Heart left ventricle (tissue), 13 donors: ENCODE measurements at regions not wholly inside any gene's neighbourhood (a gene's known extent, or its start where the extent isn't known, plus 50 kb on each side); places are given as distances from the start of the nearest gene placed in this dataset.

Experiments used
- POLR2A ChIP-seq, 2 donors: fragments of 450-650 bp; IDR thresholded peaks; one replicate each; pipeline ENCODE4 v1.6.1; 2017; ENCODE audit warnings: antibody characterized with exemption in 2 of 2, mild to moderate bottlenecking in 2 of 2, moderate library complexity in 2 of 2
- TF ChIP-seq, protein P1 (sequence below), 12 donors: fragments of 200-600 bp; sonication (generic) in 4 of 12; IDR thresholded peaks; one replicate each; pipeline versions ENCODE4 v1.5.0 to v1.8.0; 2018 to 2022; ENCODE audit warnings: antibody characterized with exemption in 12 of 12, mild to moderate bottlenecking in 5 of 12
- donor health status: ischemic (EF 13 %, LVEDD 7.1; RV severe dilation, severe dysfunction).
- donor health status: DM: no; HTN: yes; CAD: no.
- donor health status: DM: no; HTN: no; CAD: no.
- donor health status: ischemic (EF 25% LVEDD 6.9; RV normal size, moderate dysfunction).
- donor health status: ischemic (EF 25% LVEDD 5.7; RV mildly dilated, moderate dysfunction).
- donor health status: ischemic (EF 35%, LVEDD 5.7; RV mildly dilated, moderate dysfunction).
- donor health status: nonischemic (EF 11% LVEDD 7.7; RV severe dilation, severe dysfunction).
- donor health status: DM: yes; HTN: yes; CAD: no.
- donor health status: PGD.
- donor health status: ischemic (EF 29% LVEDD 5.4; RV normal size, mild dysfunction).
- donor health status: nonischemic (EF 23%, LVEDD 6.1; RV moderate dilation, normal function).

DNA sequence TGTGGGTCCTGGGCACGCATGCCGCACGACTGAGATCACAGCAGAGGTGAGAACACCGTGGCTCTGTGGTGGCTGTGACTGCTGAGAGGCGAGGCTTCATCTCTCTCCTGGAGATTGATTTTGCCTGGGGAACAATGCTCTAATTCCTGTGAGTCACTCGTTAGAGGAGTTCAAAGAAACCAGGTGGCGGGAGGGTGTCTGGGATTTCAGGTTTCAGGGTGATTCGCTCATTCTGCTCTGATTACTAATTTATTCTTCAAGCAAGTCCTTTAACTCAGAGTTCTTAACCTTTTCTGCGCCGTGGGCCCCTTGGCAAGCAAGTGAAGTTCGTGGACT lies 56.3 kb downstream of the GLI2 start:
- TF ChIP-seq, protein P1, sequence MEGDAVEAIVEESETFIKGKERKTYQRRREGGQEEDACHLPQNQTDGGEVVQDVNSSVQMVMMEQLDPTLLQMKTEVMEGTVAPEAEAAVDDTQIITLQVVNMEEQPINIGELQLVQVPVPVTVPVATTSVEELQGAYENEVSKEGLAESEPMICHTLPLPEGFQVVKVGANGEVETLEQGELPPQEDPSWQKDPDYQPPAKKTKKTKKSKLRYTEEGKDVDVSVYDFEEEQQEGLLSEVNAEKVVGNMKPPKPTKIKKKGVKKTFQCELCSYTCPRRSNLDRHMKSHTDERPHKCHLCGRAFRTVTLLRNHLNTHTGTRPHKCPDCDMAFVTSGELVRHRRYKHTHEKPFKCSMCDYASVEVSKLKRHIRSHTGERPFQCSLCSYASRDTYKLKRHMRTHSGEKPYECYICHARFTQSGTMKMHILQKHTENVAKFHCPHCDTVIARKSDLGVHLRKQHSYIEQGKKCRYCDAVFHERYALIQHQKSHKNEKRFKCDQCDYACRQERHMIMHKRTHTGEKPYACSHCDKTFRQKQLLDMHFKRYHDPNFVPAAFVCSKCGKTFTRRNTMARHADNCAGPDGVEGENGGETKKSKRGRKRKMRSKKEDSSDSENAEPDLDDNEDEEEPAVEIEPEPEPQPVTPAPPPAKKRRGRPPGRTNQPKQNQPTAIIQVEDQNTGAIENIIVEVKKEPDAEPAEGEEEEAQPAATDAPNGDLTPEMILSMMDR (IDR thresholded peaks at IDR 0.05) = no peak
- TF ChIP-seq POLR2A (IDR thresholded peaks at IDR 0.05) = no peak
